ENCODE measurements at regions not wholly inside any gene's neighbourhood (a gene's known extent, or its start where the extent isn't known, plus 50 kb on each side); places are given as distances from the start of the nearest gene placed in this dataset.

GRCh38 chr15:45829336-45830153 is 194.7 kb downstream of the SQOR start:
- Histone ChIP-seq H3K27ac (ENCODE audit: low read depth, low read length) (no peak overlapping the region), H4K20me1 (ENCODE audit: insufficient read depth, low read length) (no peaks in the 10 kb centered on the region), H3K9ac (ENCODE audit: low read length) (no peak overlapping the region), H3K27me3 (ENCODE audit: insufficient read depth, low read length) (no peaks in the 10 kb centered on the region), H2AFZ (ENCODE audit: low read depth, low read length) (no peak overlapping the region), H3K4me2 (ENCODE audit: low read length) (no peak overlapping the region), H3K4me3 (ENCODE audit: insufficient read depth, low read depth, low read length) (no peak overlapping the region), H3K4me1 (ENCODE audit: insufficient read depth, low read length) (no peaks in the 10 kb centered on the region), H3K36me3 (ENCODE audit: insufficient read depth, low read length) (no peaks in the 10 kb centered on the region), H3K79me2 (ENCODE audit: insufficient read depth, low read length) (no peaks in the 10 kb centered on the region), H3K9me3 (ENCODE audit: insufficient read depth, low read depth, low read length) (peaks cover 3% of the 10 kb centered on the region)
- Mint-ChIP-seq H3K4me1 (ENCODE audit: low read depth, unreplicated experiment) (no peaks in the 10 kb centered on the region), H3K36me3 (ENCODE audit: low read depth, unreplicated experiment) (no peaks in the 10 kb centered on the region), H3K27me3 (ENCODE audit: low read depth, unreplicated experiment) (no peaks in the 10 kb centered on the region), H3K9me3 (ENCODE audit: unreplicated experiment) (peaks cover 8% of the 10 kb centered on the region), H3K27ac (ENCODE audit: unreplicated experiment) (no peak overlapping the region), H3K4me3 (ENCODE audit: unreplicated experiment) (no peak overlapping the region)
- no peak for TF ChIP-seq EZH2 (IDR thresholded peaks at IDR 0.05; ENCODE audit: insufficient read depth, low read length)
- no peak for TF ChIP-seq CTCF (IDR thresholded peaks at IDR 0.05; ENCODE audit: insufficient read depth, low read depth, low read length)
- FAIRE-seq (no peak), DNase-seq (ENCODE audit: low read depth) (no peak)

- Histone ChIP-seq H3K4me2 (ENCODE audit: low read length) (no peak overlapping the region), H3K27ac (ENCODE audit: low read depth, low read length) (no peak overlapping the region), H3K9ac (ENCODE audit: low read length) (no peak overlapping the region), H3K4me1 (ENCODE audit: insufficient read depth, low read length) (no peaks in the 10 kb centered on the region), H3K27me3 (ENCODE audit: insufficient read depth, low read length) (no peaks in the 10 kb centered on the region), H3K9me3 (ENCODE audit: insufficient read depth, low read depth, low read length) (peaks cover 3% of the 10 kb centered on the region), H2AFZ (ENCODE audit: low read depth, low read length) (no peak overlapping the region), H3K4me3 (ENCODE audit: insufficient read depth, low read depth, low read length) (no peak overlapping the region), H4K20me1 (ENCODE audit: insufficient read depth, low read length) (no peaks in the 10 kb centered on the region), H3K36me3 (ENCODE audit: insufficient read depth, low read length) (no peaks in the 10 kb centered on the region), H3K79me2 (ENCODE audit: insufficient read depth, low read length) (no peaks in the 10 kb centered on the region)
- no peaks in the 10 kb centered on the region for H3K4me1 Mint-ChIP-seq (ENCODE audit: low read depth, unreplicated experiment)
- TF ChIP-seq EZH2 (IDR thresholded peaks at IDR 0.05; ENCODE audit: insufficient read depth, low read length) (no peak), CTCF (IDR thresholded peaks at IDR 0.05; ENCODE audit: insufficient read depth, low read depth, low read length) (no peak)
- no peak overlapping the region for H3K27ac Mint-ChIP-seq (ENCODE audit: unreplicated experiment)
- H3K27me3 Mint-ChIP-seq (ENCODE audit: low read depth, unreplicated experiment) = no peaks in the 10 kb centered on the region
- DNase-seq (ENCODE audit: low read depth) (no peak), FAIRE-seq (no peak)
- peaks cover 8% of the 10 kb centered on the region for H3K9me3 Mint-ChIP-seq (ENCODE audit: unreplicated experiment)
- no peak overlapping the region for H3K4me3 Mint-ChIP-seq (ENCODE audit: unreplicated experiment)
- no peaks in the 10 kb centered on the region for H3K36me3 Mint-ChIP-seq (ENCODE audit: low read depth, unreplicated experiment)
Observed at GRCh38 chr15:45831787-45832186, 197.0 kb downstream of the SQOR start.

- Mint-ChIP-seq H3K36me3 (ENCODE audit: low read depth, unreplicated experiment) (no peaks in the 10 kb centered on the region), H3K9me3 (ENCODE audit: unreplicated experiment) (peaks cover 2% of the 10 kb centered on the region), H3K27ac (ENCODE audit: unreplicated experiment) (no peak overlapping the region), H3K4me1 (ENCODE audit: low read depth, unreplicated experiment) (no peaks in the 10 kb centered on the region), H3K27me3 (ENCODE audit: low read depth, unreplicated experiment) (no peaks in the 10 kb centered on the region), H3K4me3 (ENCODE audit: unreplicated experiment) (no peak overlapping the region)
- TF ChIP-seq EZH2 (IDR thresholded peaks at IDR 0.05; ENCODE audit: insufficient read depth, low read length) (no peak), CTCF (IDR thresholded peaks at IDR 0.05; ENCODE audit: insufficient read depth, low read depth, low read length) (no peak)
- Histone ChIP-seq H3K79me2 (ENCODE audit: insufficient read depth, low read length) (no peaks in the 10 kb centered on the region), H4K20me1 (ENCODE audit: insufficient read depth, low read length) (no peaks in the 10 kb centered on the region), H3K4me2 (ENCODE audit: low read length) (no peak overlapping the region), H3K27ac (ENCODE audit: low read depth, low read length) (no peak overlapping the region), H2AFZ (ENCODE audit: low read depth, low read length) (no peak overlapping the region), H3K4me3 (ENCODE audit: insufficient read depth, low read depth, low read length) (no peak overlapping the region), H3K27me3 (ENCODE audit: insufficient read depth, low read length) (no peaks in the 10 kb centered on the region), H3K9ac (ENCODE audit: low read length) (no peak overlapping the region), H3K36me3 (ENCODE audit: insufficient read depth, low read length) (no peaks in the 10 kb centered on the region), H3K4me1 (ENCODE audit: insufficient read depth, low read length) (no peaks in the 10 kb centered on the region), H3K9me3 (ENCODE audit: insufficient read depth, low read depth, low read length) (peaks cover 3% of the 10 kb centered on the region)
- no peak for FAIRE-seq
- DNase-seq (ENCODE audit: low read depth) = no peak
Observed at GRCh38 chr15:45834622-45835021, 199.8 kb downstream of the SQOR start.

All from astrocyte (in vitro differentiated cells and primary cell).